HEK293 (cell line): ENCODE measurements at regions not wholly inside any gene's neighbourhood (a gene's known extent, or its start where the extent isn't known, plus 50 kb on each side); places are given as distances from the start of the nearest gene placed in this dataset.

Experiments used
- CTCF ChIA-PET: fragments of 350-600 bp; formaldehyde crosslinking; extraction: SDS; loops from one replicate; lab custom pipeline; 2021; ENCODE audit warnings: antibody characterized with exemption; lab: Yijun Ruan, JAX
- POLR2A ChIA-PET: fragments of 300-600 bp; formaldehyde crosslinking; extraction: SDS; loops from one replicate; lab custom pipeline; 2020; ENCODE audit warnings: antibody characterized with exemption, inconsistent platforms; lab: Yijun Ruan, JAX
- H3K27ac ChIP-seq: fragments of 200-500 bp; sonication (Bioruptor generic); 2 replicates; pipeline ENCODE4 v1.5.1; 2014; ENCODE audit warnings: low read depth, low read length, control low read depth, inconsistent platforms; ENCODE audit errors: extremely low read depth
- H3K36me3 ChIP-seq, 2 experiments: fragments of 200-500 bp in 1 of 2; sonication (Bioruptor generic) in 1 of 2; 1 replicate in 1 of 2; 2 replicates in 1 of 2; pipeline ENCODE4 v1.5.1; 2014 to 2017; ENCODE audit warnings: inconsistent platforms in 2 of 2, low read length in 2 of 2; ENCODE audit not compliant: control insufficient read depth in 2 of 2, insufficient read depth in 1 of 2
- H3K4me1 ChIP-seq: fragments of 200-500 bp; sonication (Bioruptor generic); 2 replicates; pipeline ENCODE4 v1.5.1; 2014; ENCODE audit warnings: mild to moderate bottlenecking, low read length, inconsistent platforms; ENCODE audit not compliant: control insufficient read depth, insufficient read depth
- H3K4me3 ChIP-seq: 2 replicates; pipeline ENCODE4 v1.5.1; 2011; ENCODE audit warnings: low read depth, mild to moderate bottlenecking, control low read depth, low read length, moderate library complexity
- H3K9me3 ChIP-seq: fragments of 200-500 bp; sonication (Bioruptor generic); 2 replicates; pipeline ENCODE4 v1.5.1; 2014; ENCODE audit warnings: low read depth, low read length, inconsistent platforms; ENCODE audit not compliant: control insufficient read depth, insufficient read depth
- EGR2 ChIP-seq: fragments of 450-650 bp; formaldehyde crosslinking; IDR thresholded peaks from 2 replicates; pipeline ENCODE4 v1.5.1; 2016; ENCODE audit warnings: low read depth, missing biosample characterization, missing genetic modification characterization
- GLI4 ChIP-seq: fragments of 450-650 bp; formaldehyde crosslinking; IDR thresholded peaks from 2 replicates; pipeline ENCODE4 v1.5.1; 2016; ENCODE audit warnings: missing biosample characterization, missing genetic modification characterization
- HOXD13 ChIP-seq: sonication (generic); formaldehyde crosslinking; IDR thresholded peaks from 2 replicates; pipeline ENCODE4 v1.8.0; 2022; ENCODE audit warnings: missing genetic modification reagents, borderline replicate concordance
- KLF9 ChIP-seq: fragments of 450-650 bp; formaldehyde crosslinking; IDR thresholded peaks from 2 replicates; pipeline ENCODE4 v1.5.1; 2016; ENCODE audit warnings: missing biosample characterization, missing genetic modification characterization, low read depth
- MEIS1 ChIP-seq: sonication (generic); formaldehyde crosslinking; IDR thresholded peaks from 2 replicates; pipeline ENCODE4 v1.8.1; 2022; ENCODE audit warnings: missing genetic modification reagents, mild to moderate bottlenecking, borderline replicate concordance
- MZF1 ChIP-seq: fragments of 450-650 bp; formaldehyde crosslinking; IDR thresholded peaks from 2 replicates; pipeline ENCODE4 v1.5.1; 2017; ENCODE audit warnings: missing biosample characterization, missing genetic modification characterization, borderline replicate concordance
- ZFP37 ChIP-seq: fragments of 450-650 bp; formaldehyde crosslinking; IDR thresholded peaks from 2 replicates; pipeline ENCODE4 v1.5.1; 2016; ENCODE audit warnings: missing biosample characterization, missing genetic modification characterization
- ZNF10 ChIP-seq: fragments of 450-650 bp; formaldehyde crosslinking; IDR thresholded peaks from 2 replicates; pipeline ENCODE4 v1.5.1; 2017; ENCODE audit warnings: missing biosample characterization, missing genetic modification characterization
- ZNF112 ChIP-seq: fragments of 450-650 bp; formaldehyde crosslinking; IDR thresholded peaks from 2 replicates; pipeline ENCODE4 v1.5.0; 2017; ENCODE audit warnings: missing biosample characterization, missing genetic modification characterization
- ZNF169 ChIP-seq: fragments of 450-650 bp; formaldehyde crosslinking; IDR thresholded peaks from 2 replicates; pipeline ENCODE4 v1.5.1; 2016; ENCODE audit warnings: missing biosample characterization, missing genetic modification characterization
- ZNF214 ChIP-seq: fragments of 450-650 bp; formaldehyde crosslinking; IDR thresholded peaks from 2 replicates; pipeline ENCODE4 v1.5.1; 2017; ENCODE audit warnings: missing biosample characterization, mild to moderate bottlenecking, missing genetic modification characterization, borderline replicate concordance
- ZNF223 ChIP-seq: fragments of 450-650 bp; formaldehyde crosslinking; IDR thresholded peaks from 2 replicates; pipeline ENCODE4 v1.5.1; 2016; ENCODE audit warnings: missing biosample characterization, missing genetic modification characterization
- ZNF266 ChIP-seq: fragments of 450-650 bp; formaldehyde crosslinking; IDR thresholded peaks from 2 replicates; pipeline ENCODE4 v1.5.1; 2016; ENCODE audit warnings: missing biosample characterization, missing genetic modification characterization, low read depth
- ZNF280D ChIP-seq: fragments of 450-650 bp; formaldehyde crosslinking; IDR thresholded peaks from 2 replicates; pipeline ENCODE4 v1.5.1; 2016; ENCODE audit warnings: missing biosample characterization, missing genetic modification characterization
- ZNF398 ChIP-seq: fragments of 450-650 bp; formaldehyde crosslinking; IDR thresholded peaks from 2 replicates; pipeline ENCODE4 v1.5.1; 2017; ENCODE audit warnings: missing biosample characterization, missing genetic modification characterization
- ZNF426 ChIP-seq: fragments of 450-650 bp; formaldehyde crosslinking; IDR thresholded peaks from 2 replicates; pipeline ENCODE4 v1.5.1; 2017; ENCODE audit warnings: missing biosample characterization, missing genetic modification characterization, mild to moderate bottlenecking, inconsistent platforms, moderate library complexity
- ZNF473 ChIP-seq: fragments of 450-650 bp; formaldehyde crosslinking; IDR thresholded peaks from 2 replicates; pipeline ENCODE4 v1.5.1; 2017; ENCODE audit warnings: missing biosample characterization, missing genetic modification characterization
- ZNF514 ChIP-seq: fragments of 450-650 bp; formaldehyde crosslinking; IDR thresholded peaks from 2 replicates; pipeline ENCODE4 v1.5.1; 2016; ENCODE audit warnings: missing biosample characterization, missing genetic modification characterization
- ZNF521 ChIP-seq: fragments of 450-650 bp; formaldehyde crosslinking; IDR thresholded peaks from 2 replicates; pipeline ENCODE4 v1.5.1; 2017; ENCODE audit warnings: missing biosample characterization, mild to moderate bottlenecking, missing genetic modification characterization
- ZNF548 ChIP-seq: fragments of 450-650 bp; formaldehyde crosslinking; IDR thresholded peaks from 2 replicates; pipeline ENCODE4 v1.5.1; 2016; ENCODE audit warnings: missing biosample characterization, missing genetic modification characterization
- ZNF558 ChIP-seq: fragments of 450-650 bp; formaldehyde crosslinking; IDR thresholded peaks from 2 replicates; pipeline ENCODE4 v1.5.1; 2016; ENCODE audit warnings: missing biosample characterization, missing genetic modification characterization
- ZNF580 ChIP-seq: fragments of 450-650 bp; formaldehyde crosslinking; IDR thresholded peaks from 2 replicates; pipeline ENCODE4 v1.5.1; 2016; ENCODE audit warnings: missing biosample characterization, missing genetic modification characterization
- ZNF623 ChIP-seq: fragments of 450-650 bp; formaldehyde crosslinking; IDR thresholded peaks from 2 replicates; pipeline ENCODE4 v1.5.1; 2016; ENCODE audit warnings: missing biosample characterization, missing genetic modification characterization
- ZNF626 ChIP-seq: fragments of 450-650 bp; sonication (Bioruptor Pico); formaldehyde crosslinking; IDR thresholded peaks from 2 replicates; pipeline ENCODE4 v1.5.1; 2018; ENCODE audit warnings: missing biosample characterization, missing genetic modification characterization, inconsistent platforms
- ZNF76 ChIP-seq: fragments of 450-650 bp; formaldehyde crosslinking; IDR thresholded peaks from 2 replicates; pipeline ENCODE4; 2016; ENCODE audit warnings: low read depth, missing biosample characterization, missing genetic modification characterization, borderline replicate concordance
- ZSCAN16 ChIP-seq: fragments of 450-650 bp; formaldehyde crosslinking; IDR thresholded peaks from 2 replicates; pipeline ENCODE4 v1.5.1; 2016; ENCODE audit warnings: missing biosample characterization, missing genetic modification characterization
- ZSCAN18 ChIP-seq: fragments of 450-650 bp; formaldehyde crosslinking; IDR thresholded peaks from 2 replicates; pipeline ENCODE4 v1.5.1; 2016; ENCODE audit warnings: missing biosample characterization, missing genetic modification characterization

GRCh38 chr4:124135409-124135813 is 577.1 kb downstream of the ANKRD50 start:
- POLR2A ChIA-PET, result no interaction called here
- Histone ChIP-seq H3K36me3 (no peaks in the 10 kb centered on the region), H3K27ac (no peak overlapping the region), H3K9me3 (no peaks in the 10 kb centered on the region), H3K4me1 (no peaks in the 10 kb centered on the region), H3K4me3 (no peak overlapping the region)
- TF ChIP-seq MZF1 (no peak), ZNF580 (tag by site-specific recombination) (no peak), ZNF280D (tag by site-specific recombination) (no peak), ZNF76 (tag by site-specific recombination) (no peak), ZNF214 (tag by site-specific recombination) (no peak), ZNF426 (tag by site-specific recombination) (no peak), ZSCAN18 (tag by site-specific recombination) (no peak), ZNF623 (tag by site-specific recombination) (no peak), ZNF223 (tag by site-specific recombination) (no peak), GLI4 (tag by site-specific recombination) (no peak)
- CTCF ChIA-PET, result no interaction called here

- H3K9me3 ChIP-seq, result no peaks in the 10 kb centered on the region
- CTCF ChIA-PET, result no interaction called here
- no peaks in the 10 kb centered on the region for H3K36me3 ChIP-seq
- POLR2A ChIA-PET, result no interaction called here
- TF ChIP-seq ZNF521 (tag by site-specific recombination), result no peak
- TF ChIP-seq ZNF10 (tag by site-specific recombination), result no peak
- no peak for TF ChIP-seq ZNF266 (tag by site-specific recombination)
- no peak for TF ChIP-seq KLF9
- no peak for TF ChIP-seq ZNF558 (tag by site-specific recombination)
- TF ChIP-seq ZNF473 (tag by site-specific recombination), result no peak
- TF ChIP-seq ZNF169 (tag by site-specific recombination), result no peak
- no peak for TF ChIP-seq ZNF398 (tag by site-specific recombination)
- TF ChIP-seq ZNF626 (tag by site-specific recombination), result no peak
- no peak for TF ChIP-seq ZSCAN16
- TF ChIP-seq EGR2 (tag by site-specific recombination), result no peak
- TF ChIP-seq HOXD13 (CRISPR knock-in tag), result no peak
- TF ChIP-seq ZFP37 (tag by site-specific recombination), result no peak
- TF ChIP-seq ZNF514 (tag by site-specific recombination), result no peak
- TF ChIP-seq ZNF548 (tag by site-specific recombination), result no peak
- no peak for TF ChIP-seq ZNF112 (tag by site-specific recombination)
- no peak for TF ChIP-seq MEIS1 (CRISPR knock-in tag)
- TF ChIP-seq, all 188 proteins: peak for 0
- no peak overlapping the region for H3K27ac ChIP-seq
- no peaks in the 10 kb centered on the region for H3K4me1 ChIP-seq
- H3K4me3 ChIP-seq, result no peak overlapping the region
Observed at GRCh38 chr4:124139044-124139443, 573.5 kb downstream of the ANKRD50 start.
